HEK293T (cell line): ENCODE measurements at regions not wholly inside any gene's neighbourhood (a gene's known extent, or its start where the extent isn't known, plus 50 kb on each side); places are given as distances from the start of the nearest gene placed in this dataset.

Experiments
- CTCF ChIA-PET: fragments of 350-600 bp; formaldehyde crosslinking; extraction: SDS; loops from one replicate; lab custom pipeline; 2021; ENCODE audit warnings: antibody characterized with exemption, inconsistent platforms; lab: Yijun Ruan, JAX
- POLR2A ChIA-PET: fragments of 350-600 bp; formaldehyde crosslinking; extraction: SDS; loops from one replicate; lab custom pipeline; 2020; ENCODE audit warnings: antibody characterized with exemption, inconsistent platforms; lab: Yijun Ruan, JAX
- DNase-seq: peaks from one replicate; pipeline ENCODE4 v3.0.0; 2012; ENCODE audit warnings: mixed read lengths; ENCODE audit errors: extremely low spot score
- ARNT ChIP-seq: fragments of 450-650 bp; IDR thresholded peaks from 2 replicates; pipeline ENCODE4 v1.6.1; 2017; ENCODE audit warnings: mild to moderate bottlenecking
- BHLHE40 ChIP-seq: fragments of 450-650 bp; IDR thresholded peaks from 2 replicates; pipeline ENCODE4 v1.6.1; 2016; ENCODE audit warnings: mild to moderate bottlenecking, moderate library complexity, borderline replicate concordance
- CTBP1 ChIP-seq: fragments of 450-650 bp; IDR thresholded peaks from 2 replicates; pipeline ENCODE4 v1.6.1; 2016; ENCODE audit warnings: borderline replicate concordance
- ELF4 ChIP-seq: fragments of 450-650 bp; IDR thresholded peaks from 2 replicates; pipeline ENCODE4 v1.6.1; 2017; ENCODE audit warnings: antibody characterized with exemption
- FOXA1 ChIP-seq: fragments of 450-650 bp; IDR thresholded peaks from 2 replicates; pipeline ENCODE4 v1.6.1; 2016; ENCODE audit warnings: mild to moderate bottlenecking
- FOXK2 ChIP-seq: fragments of 450-650 bp; IDR thresholded peaks from 2 replicates; pipeline ENCODE4 v1.6.1; 2016; ENCODE audit warnings: mild to moderate bottlenecking
- FOXM1 ChIP-seq: fragments of 450-650 bp; IDR thresholded peaks from 2 replicates; pipeline ENCODE4 v1.6.1; 2017; ENCODE audit warnings: mild to moderate bottlenecking, borderline replicate concordance
- HDGF ChIP-seq: fragments of 450-650 bp; IDR thresholded peaks from 2 replicates; pipeline ENCODE4 v1.6.1; 2017; ENCODE audit warnings: antibody characterized with exemption, borderline replicate concordance
- L3MBTL2 ChIP-seq: fragments of 450-650 bp; conservative IDR thresholded peaks from 2 replicates; pipeline ENCODE4 v1.6.1; 2016; ENCODE audit warnings: mild to moderate bottlenecking
- LEF1 ChIP-seq: fragments of 450-650 bp; IDR thresholded peaks from 2 replicates; pipeline ENCODE4 v1.6.1; 2017; ENCODE audit warnings: mild to moderate bottlenecking, borderline replicate concordance
- NFRKB ChIP-seq: fragments of 450-650 bp; IDR thresholded peaks from 2 replicates; pipeline ENCODE4 v1.6.1; 2016; ENCODE audit warnings: mild to moderate bottlenecking, moderate library complexity
- SP1 ChIP-seq: fragments of 450-650 bp; IDR thresholded peaks from 2 replicates; pipeline ENCODE4 v1.6.1; 2017
- SUZ12 ChIP-seq: fragments of 450-650 bp; IDR thresholded peaks from 2 replicates; pipeline ENCODE4 v1.6.1; 2016; ENCODE audit warnings: mild to moderate bottlenecking
- TARDBP ChIP-seq: fragments of 450-650 bp; IDR thresholded peaks from 2 replicates; pipeline ENCODE4 v1.6.1; 2016
- ZNF384 ChIP-seq: fragments of 450-650 bp; IDR thresholded peaks from 2 replicates; pipeline ENCODE4 v1.6.1; 2016
- TF ChIP-seq, protein P1 (sequence below): fragments of 450-650 bp; IDR thresholded peaks from 2 replicates; pipeline ENCODE4 v1.6.1; 2016

DNA sequence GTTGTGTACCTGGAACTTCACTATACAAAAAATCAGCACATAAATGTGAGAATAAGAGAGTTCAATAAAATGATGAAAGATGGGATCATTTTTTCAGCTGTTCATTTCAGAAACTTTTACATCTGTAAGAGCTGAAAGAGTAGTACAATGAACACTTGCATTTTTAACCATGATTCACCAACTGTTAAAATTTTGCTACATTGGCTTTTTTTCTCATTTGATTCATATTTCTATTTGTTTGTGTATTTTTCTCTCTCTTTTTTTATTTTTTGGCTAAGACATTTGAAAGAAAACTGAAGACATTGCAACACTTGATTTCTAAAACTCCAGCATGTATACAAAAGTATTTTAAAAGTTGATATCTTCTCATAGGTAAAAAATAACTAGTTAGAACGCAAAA lies 98.3 kb upstream of the CDIN1 start:
- no peak for DNase-seq
- POLR2A ChIA-PET = no interaction called here
- TF ChIP-seq, protein P1, sequence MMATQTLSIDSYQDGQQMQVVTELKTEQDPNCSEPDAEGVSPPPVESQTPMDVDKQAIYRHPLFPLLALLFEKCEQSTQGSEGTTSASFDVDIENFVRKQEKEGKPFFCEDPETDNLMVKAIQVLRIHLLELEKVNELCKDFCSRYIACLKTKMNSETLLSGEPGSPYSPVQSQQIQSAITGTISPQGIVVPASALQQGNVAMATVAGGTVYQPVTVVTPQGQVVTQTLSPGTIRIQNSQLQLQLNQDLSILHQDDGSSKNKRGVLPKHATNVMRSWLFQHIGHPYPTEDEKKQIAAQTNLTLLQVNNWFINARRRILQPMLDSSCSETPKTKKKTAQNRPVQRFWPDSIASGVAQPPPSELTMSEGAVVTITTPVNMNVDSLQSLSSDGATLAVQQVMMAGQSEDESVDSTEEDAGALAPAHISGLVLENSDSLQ = no peak
- TF ChIP-seq LEF1 (no peak), ARNT (no peak), FOXK2 (no peak), HDGF (no peak)
- CTCF ChIA-PET = no interaction called here

DNA sequence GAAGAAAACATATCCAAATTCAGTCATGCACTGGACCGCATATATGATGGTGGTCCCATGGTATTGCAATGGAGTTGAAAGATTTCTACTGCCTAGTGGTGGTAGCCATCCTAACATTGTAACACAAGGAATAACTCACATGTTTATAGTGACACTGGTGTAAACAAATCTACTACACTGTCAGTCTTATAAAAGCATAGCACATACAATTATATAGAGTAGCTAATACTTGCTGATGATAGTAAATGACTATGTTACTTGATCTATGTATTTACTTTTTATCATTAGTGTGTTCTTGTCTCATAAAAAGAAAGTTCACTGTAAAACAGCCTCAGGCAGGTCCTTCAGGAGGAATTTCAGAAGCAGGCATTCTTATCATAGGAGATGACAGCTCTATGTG lies 96.0 kb upstream of the CDIN1 start:
- no peak for TF ChIP-seq FOXA1
- TF ChIP-seq, protein P1 = peak; percentile 63
- CTCF ChIA-PET = no interaction called here
- POLR2A ChIA-PET = no interaction called here
- DNase-seq = no peak

DNA sequence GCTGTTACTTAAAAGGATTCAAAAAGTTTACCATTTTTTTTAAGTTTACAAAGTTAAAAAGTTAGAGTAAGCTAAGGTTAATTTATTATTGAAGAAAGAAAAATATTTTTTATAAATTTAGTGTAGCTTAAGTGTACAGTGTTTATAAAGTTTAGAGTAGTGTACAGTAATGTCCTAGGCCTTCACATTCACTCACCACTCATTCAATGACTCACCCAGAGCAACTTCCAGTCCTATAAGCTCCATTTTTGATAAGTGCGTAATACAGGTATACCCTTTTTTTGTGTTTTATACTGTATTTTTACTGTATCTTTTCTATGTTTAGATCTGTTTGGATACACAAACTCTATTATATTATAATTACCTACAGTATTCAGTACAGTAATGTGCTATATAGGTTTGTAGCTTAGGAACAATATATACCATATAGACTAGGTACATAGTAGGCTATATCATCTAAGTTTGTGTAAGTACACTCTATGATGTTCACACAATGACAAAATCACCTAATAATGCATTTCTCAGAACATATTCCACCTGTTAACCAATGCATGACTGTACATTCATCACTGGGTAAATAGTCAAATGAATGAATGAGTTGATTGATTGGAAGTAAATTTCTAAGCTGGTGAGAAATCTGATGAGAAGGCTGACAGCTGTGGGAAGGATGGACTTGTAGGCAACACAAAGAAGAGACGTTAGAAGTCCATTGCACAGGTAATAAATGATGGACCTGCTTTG lies 95.2 kb upstream of the CDIN1 start:
- ChIA-PET CTCF (interaction anchor here (0.6 kb wide), 1 partner anchor 8 kb away, joined by 5 read pairs; no protein-coding TSS in a partner anchor), POLR2A (no interaction called here)
- no peak for TF ChIP-seq HDGF
- no peak for TF ChIP-seq ELF4
- DNase-seq = no peak

- CTCF ChIA-PET = interaction anchor here (0.6 to 0.7 kb wide), 2 partner anchors 8 to 1084 kb away, joined by 4 to 5 read pairs; no protein-coding TSS in a partner anchor
- TF ChIP-seq FOXA1 = no peak
- no peak for TF ChIP-seq L3MBTL2
- TF ChIP-seq SUZ12 = no peak
- TF ChIP-seq NFRKB = no peak
- no peak for TF ChIP-seq ZNF384
- no peak for TF ChIP-seq TARDBP
- no peak for TF ChIP-seq LEF1
- no peak for TF ChIP-seq FOXK2
- no peak for TF ChIP-seq FOXM1
- no peak for TF ChIP-seq BHLHE40
- TF ChIP-seq, protein P1 = no peak
- no peak for TF ChIP-seq ELF4
- no peak for TF ChIP-seq HDGF
- TF ChIP-seq SP1 = no peak
Observed at GRCh38 chr15:36491912-36492311, 87.5 kb upstream of the CDIN1 start.

GRCh38 chr15:36495456-36495991 lies 83.9 kb upstream of the CDIN1 start:
- ChIA-PET POLR2A (no interaction called here), CTCF (no interaction called here)
- TF ChIP-seq, protein P1 = peak; percentile 88
- TF ChIP-seq NFRKB = no peak
- TF ChIP-seq CTBP1 = 0 out of 2 replicates have a peak, but pooled peaks have one; percentile 65
- TF ChIP-seq SP1 = no peak
- no peak for DNase-seq

More at GRCh38 chr15:36491912-36492311, 87.5 kb upstream of the CDIN1 start:
- DNase-seq = no peak
- POLR2A ChIA-PET = no interaction called here

DNA sequence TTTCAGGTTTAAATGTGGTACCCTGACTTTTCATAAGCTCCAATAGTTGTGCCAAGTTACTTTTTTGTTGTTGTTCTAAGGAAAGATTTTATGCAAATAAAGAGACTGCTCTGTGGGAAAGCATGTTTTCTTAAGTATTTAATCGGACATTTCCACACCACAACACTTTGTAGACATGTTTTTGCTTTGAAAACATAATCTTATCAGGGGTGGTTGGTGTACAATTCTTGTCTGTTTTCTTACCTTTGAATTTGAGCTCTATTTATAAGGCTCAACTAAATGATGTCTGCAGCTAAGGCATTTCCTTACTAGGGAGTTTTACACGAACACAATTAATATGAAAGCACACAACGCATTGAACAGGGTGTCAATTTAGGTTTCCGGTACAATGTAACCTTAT lies 81.5 kb upstream of the CDIN1 start:
- POLR2A ChIA-PET = interaction anchor here (0.6 to 0.7 kb wide), 2 partner anchors 398 to 400 kb away, joined by 3 to 4 read pairs; no protein-coding TSS in a partner anchor
- CTCF ChIA-PET = no interaction called here
- TF ChIP-seq TARDBP (no peak), FOXK2 (no peak), ARNT (no peak), CTBP1 (no peak), LEF1 (no peak), NFRKB (no peak), L3MBTL2 (no peak), BHLHE40 (no peak), SUZ12 (no peak), SP1 (no peak)
- TF ChIP-seq, protein P1 = no peak
- no peak for DNase-seq
